ENCODE measurements at regions not wholly inside any gene's neighbourhood (a gene's known extent, or its start where the extent isn't known, plus 50 kb on each side); places are given as distances from the start of the nearest gene placed in this dataset.

DNA sequence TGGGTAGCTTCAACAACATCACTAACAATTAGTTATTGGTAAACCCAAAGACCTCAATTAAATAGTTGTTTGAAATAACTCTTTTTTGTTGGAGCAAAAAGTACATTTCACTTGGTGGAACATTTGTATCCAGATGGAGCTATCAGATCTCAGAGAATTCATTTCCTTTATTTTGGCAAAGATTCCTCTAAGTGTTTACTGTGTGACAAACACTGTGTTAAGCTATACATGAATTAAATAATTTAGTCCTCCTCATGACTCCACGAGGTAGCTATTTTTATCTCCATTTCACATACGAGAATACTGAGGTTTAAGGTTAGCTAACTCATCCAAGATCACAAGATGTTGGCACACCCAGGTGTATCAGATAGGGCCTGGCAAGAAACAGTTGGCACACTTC is 104.0 kb upstream of the IMMP2L start:
- TF ChIP-seq, protein P1, sequence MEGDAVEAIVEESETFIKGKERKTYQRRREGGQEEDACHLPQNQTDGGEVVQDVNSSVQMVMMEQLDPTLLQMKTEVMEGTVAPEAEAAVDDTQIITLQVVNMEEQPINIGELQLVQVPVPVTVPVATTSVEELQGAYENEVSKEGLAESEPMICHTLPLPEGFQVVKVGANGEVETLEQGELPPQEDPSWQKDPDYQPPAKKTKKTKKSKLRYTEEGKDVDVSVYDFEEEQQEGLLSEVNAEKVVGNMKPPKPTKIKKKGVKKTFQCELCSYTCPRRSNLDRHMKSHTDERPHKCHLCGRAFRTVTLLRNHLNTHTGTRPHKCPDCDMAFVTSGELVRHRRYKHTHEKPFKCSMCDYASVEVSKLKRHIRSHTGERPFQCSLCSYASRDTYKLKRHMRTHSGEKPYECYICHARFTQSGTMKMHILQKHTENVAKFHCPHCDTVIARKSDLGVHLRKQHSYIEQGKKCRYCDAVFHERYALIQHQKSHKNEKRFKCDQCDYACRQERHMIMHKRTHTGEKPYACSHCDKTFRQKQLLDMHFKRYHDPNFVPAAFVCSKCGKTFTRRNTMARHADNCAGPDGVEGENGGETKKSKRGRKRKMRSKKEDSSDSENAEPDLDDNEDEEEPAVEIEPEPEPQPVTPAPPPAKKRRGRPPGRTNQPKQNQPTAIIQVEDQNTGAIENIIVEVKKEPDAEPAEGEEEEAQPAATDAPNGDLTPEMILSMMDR (IDR thresholded peaks at IDR 0.05) = no peak
- TF ChIP-seq POLR2A (IDR thresholded peaks at IDR 0.05) = no peak
- TF ChIP-seq EP300 (IDR thresholded peaks at IDR 0.05) = no peak
